Hematopoietic multipotent progenitor cell treated with erythropoietin and hydrocortisone succinate and interleukin-3 and kit ligand, for 17 days (in vitro differentiated cells): ENCODE measurements at regions not wholly inside any gene's neighbourhood (a gene's known extent, or its start where the extent isn't known, plus 50 kb on each side); places are given as distances from the start of the nearest gene placed in this dataset.
A peak's percentile ranks its signal among the peaks of the same experiment; 100 is the strongest.
"Not testable (repeated sequence)": the region's sequence is repeated elsewhere in the genome, so short reads cannot be mapped to it uniquely, and the experiment has no call there.

Experiments
- DNase-seq: peaks from one replicate; pipeline ENCODE4 v3.0.0-alpha.2; 2015; ENCODE audit warnings: low spot score

- DNase-seq, result no peak
Observed at GRCh38 chr10:62590306-62590705, 214.2 kb upstream of the ADO start.

DNA sequence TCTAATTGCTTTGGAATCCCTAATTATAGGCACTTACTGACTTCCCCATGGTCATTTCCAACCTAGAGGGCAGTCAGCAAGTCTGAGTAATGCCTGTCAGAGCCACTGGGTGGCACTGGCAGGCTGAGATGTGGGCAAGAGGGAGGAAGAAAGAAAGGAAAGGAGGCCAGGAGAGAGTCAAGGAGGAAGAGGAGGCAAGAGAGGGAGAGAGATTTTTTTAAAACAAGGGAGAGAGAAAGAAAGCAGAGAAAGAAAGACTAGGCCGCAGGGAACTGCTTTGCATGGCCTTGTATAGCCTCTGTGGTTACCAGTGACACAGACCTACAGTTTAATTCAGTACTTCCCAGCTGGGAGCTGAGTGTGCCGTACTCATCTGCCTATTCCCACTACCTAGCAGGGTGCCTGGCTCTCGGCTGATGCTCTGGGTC, 210.4 kb upstream of the ADO start:
- DNase-seq, result peak; percentile 24

DNA sequence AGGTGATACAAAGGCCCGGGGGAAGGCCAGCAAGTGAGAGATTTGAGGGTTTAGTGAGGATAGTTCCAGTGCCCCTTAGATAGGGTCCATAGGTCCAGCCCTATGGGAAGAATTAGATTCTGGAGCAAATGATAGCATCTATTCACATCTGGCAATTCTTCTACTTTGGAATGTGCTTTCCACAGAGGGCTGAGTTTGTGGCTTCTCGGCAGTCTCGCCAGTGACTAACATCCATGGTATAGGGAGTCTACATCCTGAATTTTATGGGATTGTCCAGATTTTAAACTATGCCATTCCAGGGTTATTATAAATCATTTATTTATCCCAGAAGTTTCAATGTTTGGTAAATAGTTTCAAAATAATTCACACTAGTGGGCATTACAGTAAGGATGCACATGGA, 207.3 kb upstream of the ADO start:
- no peak for DNase-seq

DNA sequence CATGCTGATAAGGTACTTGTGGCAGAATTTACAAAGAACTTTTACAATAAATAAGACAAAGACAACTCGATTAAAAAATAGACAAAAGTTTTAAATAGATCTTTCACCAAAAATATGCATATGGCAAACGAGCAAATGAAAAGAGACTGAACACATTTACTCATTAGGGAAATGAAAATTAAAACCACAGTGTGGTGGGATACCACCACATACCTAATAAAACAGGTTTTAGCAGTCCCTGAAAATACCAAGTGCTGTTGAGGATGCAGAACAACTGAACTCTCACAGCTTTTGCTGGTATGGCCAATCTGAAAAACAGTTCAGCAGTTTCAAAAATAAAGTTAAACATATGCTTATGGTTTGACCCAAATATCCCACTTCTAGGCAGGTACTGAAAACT, 205.4 kb upstream of the ADO start:
- no peak for DNase-seq

DNA sequence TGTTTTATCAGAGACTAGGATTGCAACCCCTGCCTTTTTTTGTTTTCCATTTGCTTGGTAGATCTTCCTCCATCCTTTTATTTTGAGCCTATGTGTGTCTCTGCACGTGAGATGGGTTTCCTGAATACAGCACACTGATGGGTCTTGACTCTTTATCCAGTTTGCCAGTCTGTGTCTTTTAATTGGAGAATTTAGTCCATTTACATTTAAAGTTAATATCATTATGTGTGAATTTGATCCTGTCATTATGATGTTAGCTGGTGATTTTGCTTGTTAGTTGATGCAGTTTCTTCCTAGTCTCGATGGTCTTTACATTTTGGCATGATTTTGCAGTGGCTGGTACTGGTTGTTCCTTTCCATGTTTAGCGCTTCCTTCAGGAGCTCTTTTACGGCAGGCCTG, 198.0 kb upstream of the ADO start:
- DNase-seq, result not testable (repeated sequence)

DNA sequence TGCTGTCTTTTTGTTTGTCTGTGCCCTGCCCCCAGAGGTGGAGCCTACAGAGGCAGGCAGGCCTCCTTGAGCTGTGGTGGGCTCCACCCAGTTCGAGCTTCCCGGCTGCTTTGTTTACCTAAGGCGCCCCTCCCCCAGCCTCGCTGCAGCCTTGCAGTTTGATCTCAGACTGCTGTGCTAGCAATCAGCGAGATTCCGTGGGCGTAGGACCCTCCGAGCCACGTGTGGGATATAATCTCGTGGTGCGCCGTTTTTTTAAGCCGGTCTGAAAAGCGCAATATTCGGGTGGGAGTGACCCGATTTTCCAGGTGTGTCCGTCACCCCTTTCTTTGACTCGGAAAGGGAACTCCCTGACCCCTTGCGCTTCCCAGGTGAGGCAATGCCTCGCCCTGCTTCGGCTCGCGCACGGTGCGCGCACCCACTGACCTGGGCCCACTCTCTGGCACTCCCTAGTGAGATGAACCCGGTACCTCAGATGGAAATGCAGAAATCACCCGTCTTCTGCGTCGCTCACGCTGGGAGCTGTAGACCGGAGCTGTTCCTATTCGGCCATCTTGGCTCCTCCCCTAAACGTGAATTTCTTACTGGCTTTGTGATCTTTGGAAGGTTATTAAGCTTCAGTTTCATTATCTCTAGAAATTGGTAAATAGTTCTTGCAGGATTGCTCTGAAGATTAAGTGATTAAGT, 196.2 kb upstream of the ADO start:
- DNase-seq, result not testable (repeated sequence)

DNA sequence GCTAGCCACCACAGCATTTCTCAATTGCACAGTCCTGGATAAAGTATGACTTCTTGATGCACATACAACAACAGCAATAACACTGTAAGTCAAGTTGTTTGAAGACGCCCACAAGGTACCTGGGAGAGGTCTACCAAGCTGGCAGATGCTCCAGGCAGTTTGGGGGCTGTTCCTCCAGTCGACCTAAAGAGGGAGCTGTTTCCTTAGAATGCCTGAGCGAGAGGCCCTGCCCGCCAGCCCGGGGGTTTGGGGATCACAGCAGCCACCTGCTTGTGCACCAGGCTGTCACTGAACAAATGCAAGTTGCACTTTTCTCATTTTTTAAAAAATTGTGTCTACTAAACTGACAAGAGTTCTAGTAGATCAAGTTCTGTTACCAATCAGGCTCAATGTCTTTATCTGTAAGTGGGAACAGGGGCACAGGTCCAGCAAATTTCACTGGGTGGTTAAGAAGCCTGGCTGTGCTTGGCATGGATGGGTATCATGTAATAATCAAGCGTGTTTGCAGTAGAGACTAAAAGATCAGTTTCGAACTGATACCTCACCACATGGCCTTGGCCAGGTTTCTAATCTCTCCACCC, 193.8 kb upstream of the ADO start:
- no peak for DNase-seq

DNA sequence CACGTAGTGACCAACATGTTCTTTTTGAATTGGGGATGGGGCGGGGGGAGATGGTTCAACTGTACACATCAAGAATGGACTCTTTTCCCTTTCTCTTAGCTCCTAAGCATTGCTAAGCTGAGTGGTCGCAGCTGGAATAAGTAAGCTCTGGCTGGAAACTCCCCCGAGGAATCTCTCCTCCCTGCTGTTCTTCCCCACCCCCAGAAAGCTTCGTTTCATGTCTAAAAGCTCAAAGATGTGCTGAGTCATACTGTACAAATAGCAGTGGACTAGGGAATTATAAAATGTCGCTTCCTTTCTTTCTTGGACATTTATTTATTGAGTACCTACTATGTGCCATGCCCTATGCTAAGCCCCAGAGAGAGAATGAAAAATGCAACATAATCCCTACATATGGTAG, 191.1 kb upstream of the ADO start:
- no peak for DNase-seq

DNA sequence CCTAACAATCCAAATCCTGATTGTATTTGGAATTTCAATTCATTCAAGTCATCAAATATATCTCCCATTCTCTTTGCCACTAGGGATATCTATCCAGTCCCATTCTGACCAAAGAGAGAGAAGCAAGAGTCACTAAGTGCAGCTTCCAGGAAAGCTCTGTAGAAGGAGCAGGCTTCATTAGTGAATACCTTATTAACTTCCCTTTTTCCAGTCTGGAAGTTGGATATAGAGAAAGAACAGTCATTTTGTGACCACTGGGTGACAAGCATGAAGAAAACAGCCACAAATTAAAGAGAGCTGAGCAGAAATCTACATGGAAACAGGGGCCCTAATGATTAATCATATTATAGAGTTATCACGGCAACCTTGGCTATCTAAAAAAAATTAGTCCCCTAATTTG, 190.7 kb upstream of the ADO start:
- no peak for DNase-seq

GRCh38 chr10:62614389-62615157, 189.9 kb upstream of the ADO start:
- no peak for DNase-seq

DNA sequence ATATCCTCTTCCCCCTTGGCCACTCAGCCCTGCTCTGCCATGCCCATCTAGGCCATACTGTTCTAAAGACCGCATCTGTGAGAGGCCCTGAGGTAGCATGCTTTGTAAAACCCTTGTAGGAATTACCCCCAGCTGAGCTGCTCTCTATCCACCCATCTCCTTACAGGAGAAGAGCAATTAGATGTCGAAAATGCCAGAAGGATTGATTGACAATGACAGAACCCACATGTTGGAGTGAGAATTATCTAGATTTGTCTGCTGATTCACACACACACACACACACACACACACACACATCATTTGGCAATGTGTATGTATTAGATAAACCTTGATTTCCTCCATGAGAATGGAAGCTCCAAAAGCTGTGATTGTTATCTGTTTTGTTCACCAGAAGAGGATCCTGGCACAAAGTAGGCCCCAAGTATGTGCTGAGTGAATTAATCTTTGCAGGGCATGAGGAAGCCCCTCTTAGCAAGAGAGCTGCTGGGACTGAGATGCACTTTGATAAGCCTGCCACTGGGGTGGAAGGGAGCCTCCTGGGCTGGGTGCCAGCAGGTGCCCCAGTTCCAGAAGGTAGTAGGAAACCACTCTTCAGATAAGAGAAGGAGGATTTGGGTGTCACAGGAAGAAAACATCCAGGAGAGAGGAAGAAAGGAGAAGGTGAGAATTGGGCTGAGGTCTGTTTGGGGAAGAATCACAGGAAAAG, 187.5 kb upstream of the ADO start:
- no peak for DNase-seq

DNA sequence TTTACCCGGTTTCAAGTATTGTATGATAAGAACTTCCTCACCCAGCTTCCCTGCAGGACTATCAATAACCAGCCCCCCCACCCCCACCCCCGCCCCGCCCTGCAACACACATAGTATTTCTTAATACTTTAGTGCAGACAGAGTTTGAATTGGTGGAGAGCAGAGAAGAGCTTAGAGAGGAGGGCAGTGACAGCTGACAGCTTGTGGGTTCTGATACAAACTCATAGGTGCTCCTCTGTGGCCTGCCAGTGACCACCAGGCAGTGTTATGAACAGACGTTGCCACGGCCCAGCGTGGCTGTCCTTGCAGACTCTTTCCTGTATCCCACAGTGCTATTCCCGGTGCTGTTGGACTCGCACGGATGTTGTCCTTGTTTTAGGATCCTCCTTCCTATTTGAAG, 186.9 kb upstream of the ADO start:
- no peak for DNase-seq

DNA sequence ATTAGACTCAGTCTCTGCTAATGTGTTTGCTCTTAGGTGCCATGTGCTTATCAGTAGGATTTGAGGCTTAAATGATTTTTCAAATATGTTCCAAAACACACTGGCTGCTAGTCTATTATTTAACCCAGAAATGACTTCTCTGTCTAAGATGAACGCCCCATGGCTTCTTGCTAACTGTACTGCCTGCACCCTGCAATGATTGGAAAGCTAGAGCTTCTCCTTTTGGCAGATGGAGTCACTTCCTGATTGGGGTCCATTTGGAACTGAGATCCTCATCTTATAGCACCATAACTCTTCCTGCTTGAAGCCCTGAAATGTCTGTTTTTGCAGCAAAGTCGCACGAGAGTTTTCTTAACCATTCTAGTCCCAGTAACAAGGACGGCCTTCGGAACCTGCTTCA, 186.5 kb upstream of the ADO start:
- no peak for DNase-seq

DNA sequence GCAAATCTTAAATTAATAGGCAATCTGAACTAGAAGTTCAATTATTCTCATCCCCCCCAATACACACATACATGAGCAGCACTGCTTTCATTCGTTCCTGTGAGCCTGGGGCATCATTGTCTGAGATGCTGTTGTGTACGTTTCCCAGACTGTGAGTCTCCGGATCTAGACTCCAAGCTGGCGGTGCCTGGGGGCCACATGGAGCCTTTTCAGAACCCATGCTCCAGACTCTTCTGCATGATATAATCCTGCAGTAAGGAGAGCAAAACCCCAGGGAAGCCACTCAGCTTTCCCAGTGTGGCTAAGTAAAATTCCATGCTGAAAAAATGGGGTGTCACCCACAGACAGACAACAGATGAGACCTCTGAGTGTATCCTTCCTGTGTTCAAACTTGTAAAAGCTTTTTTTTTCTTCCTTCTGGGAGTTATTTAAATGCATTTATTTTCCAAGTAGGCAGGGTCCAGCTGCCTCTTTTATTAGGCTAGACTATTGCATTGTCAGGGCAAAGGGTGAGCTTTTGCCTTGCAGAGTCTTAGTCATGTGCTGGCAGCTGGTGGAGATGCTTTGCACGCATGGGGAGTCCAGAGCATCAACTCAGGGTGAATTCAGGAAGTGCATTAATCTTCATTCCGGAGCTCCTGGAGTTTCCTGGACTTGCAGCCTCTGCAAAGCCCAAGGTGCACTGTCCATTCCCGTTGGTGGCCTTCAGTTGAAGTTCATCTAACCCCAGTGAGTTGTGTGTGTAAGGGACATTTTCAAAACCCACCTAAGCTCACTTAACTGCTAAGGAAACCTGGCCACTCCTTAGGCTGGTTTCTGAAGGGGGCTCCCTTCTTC, 185.7 kb upstream of the ADO start:
- no peak for DNase-seq

DNA sequence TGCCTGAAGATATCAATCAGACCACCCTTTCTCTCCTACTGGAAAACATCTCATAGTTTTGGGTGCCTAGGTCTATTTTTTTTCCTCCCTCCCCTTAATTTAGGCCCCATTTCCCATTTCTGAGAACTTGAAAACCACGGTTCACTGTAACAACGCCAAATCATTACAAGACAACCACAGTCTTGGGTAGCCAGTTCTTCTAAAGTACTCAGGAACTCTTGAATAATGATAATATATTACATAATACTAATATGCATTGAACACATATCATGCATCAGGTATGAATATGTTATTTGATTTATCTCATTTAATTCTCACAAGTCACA, 185.1 kb upstream of the ADO start:
- no peak for DNase-seq

DNA sequence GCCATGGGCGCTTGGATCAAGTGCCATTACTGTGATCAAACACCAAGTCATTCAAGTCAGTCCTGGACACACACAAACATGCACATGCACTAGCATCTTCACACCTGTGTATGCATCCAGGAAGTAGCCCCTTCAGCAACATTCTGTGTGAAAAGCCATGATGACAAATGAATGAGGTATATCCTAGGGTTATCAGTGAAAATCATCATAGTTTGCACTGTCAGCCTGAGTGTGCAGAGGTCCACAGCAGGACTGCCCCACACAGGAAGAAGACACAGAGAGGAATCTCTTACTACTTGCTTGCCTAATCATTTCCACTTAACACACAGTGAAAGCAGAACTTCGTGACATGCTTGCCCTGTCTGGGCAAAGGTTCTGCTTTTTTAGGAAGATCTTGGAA, 184.0 kb upstream of the ADO start:
- no peak for DNase-seq

GRCh38 chr10:62623223-62623622, 181.3 kb upstream of the ADO start:
- DNase-seq, result no peak

DNA sequence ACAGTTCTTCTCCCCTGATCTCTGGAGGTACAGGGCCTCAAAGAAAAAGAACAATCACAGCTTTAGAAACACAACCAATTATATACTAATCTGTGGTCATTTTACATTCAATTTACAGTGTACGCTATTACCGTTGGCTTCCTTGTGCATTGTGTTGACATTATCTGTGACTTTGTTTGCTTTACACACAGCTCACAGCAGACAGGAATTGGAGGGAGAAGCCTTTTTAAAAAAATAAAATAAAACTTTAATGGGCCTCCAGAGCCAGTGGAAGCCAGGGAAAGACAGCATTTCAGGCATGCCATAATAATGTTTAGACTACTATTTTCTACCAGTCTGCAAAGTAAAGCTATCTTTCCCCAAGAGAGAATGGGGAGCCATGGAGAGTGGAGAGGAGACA, 179.0 kb upstream of the ADO start:
- no peak for DNase-seq

GRCh38 chr10:62626079-62626478, 178.4 kb upstream of the ADO start:
- no peak for DNase-seq

DNA sequence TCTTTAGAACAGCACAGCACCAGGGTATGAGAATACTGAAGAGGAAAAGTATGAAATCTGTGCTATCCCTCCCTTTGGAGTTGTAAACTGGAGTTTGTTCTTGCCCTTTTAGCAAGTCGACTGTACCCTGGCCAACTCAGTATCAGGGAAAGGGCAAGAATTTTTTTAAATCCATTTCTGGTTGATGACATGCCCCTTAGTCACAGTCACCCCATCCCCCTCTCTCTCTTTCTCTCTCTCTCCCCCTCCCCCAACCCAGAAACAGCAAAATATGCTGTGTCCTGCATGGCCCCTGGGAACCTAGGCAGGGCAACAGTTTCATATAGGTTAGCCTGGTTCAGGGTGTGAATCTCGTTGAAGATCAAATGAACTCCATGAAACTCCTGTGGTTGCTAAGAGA, 177.7 kb upstream of the ADO start:
- no peak for DNase-seq

- DNase-seq, result no peak
Observed at GRCh38 chr10:62627983-62628382, 176.5 kb upstream of the ADO start.

DNA sequence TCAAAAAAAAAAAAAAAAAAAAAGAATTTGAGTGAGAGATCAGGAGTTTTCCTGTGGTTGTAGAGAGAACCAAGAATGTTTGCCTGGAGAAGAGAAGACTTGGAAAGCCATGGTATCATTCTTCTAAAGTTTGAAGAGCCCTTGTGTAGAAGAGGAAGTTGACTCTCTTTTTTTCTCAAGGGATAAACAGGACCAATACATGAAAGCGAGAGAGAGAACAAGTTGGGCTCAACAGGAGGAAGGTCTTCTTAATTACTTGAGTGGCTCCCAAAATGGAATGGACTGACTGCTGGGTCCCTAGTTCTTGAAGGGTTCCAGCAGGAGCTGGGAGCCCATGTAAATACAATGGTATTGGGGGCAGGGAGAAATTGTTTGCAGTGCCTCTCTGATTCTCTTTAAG, 173.3 kb upstream of the ADO start:
- no peak for DNase-seq
